Heart left ventricle (tissue), 16 donors: ENCODE measurements at regions not wholly inside any gene's neighbourhood (a gene's known extent, or its start where the extent isn't known, plus 50 kb on each side); places are given as distances from the start of the nearest gene placed in this dataset.

Experiments used
- ATAC-seq, 4 donors: fragments of 200-7000 bp; cut with Tn5 transposase; one replicate each; pipeline ENCODE4 v1.9.1; 2020 to 2022; ENCODE audit warnings: moderate library complexity in 4 of 4, mild to moderate bottlenecking in 3 of 4, moderate number of reproducible peaks in 1 of 4
- DNase-seq, 5 donors: peaks; one replicate each; pipeline ENCODE4 v3.0.0-alpha.2; 2020
- H3K27ac ChIP-seq, 12 donors: fragments of 200-600 bp; sonication (generic) in 4 of 12; one replicate each; pipeline versions ENCODE4 v1.5.0 to v1.8.0; 2016 to 2022; ENCODE audit warnings: mild to moderate bottlenecking in 2 of 12
- H3K27me3 ChIP-seq, 9 donors: fragments of 200-600 bp; sonication (generic) in 2 of 9; one replicate each; pipeline versions ENCODE4 v1.5.1 to v1.8.0; 2016 to 2022; ENCODE audit warnings: mild to moderate bottlenecking in 3 of 9
- H3K36me3 ChIP-seq, 9 donors: fragments of 200-600 bp; sonication (generic) in 2 of 9; one replicate each; pipeline versions ENCODE4 v1.5.0 to v1.8.0; 2018 to 2022; ENCODE audit warnings: mild to moderate bottlenecking in 2 of 9
- H3K4me1 ChIP-seq, 12 donors: fragments of 200-600 bp; sonication (generic) in 4 of 12; one replicate each; pipeline versions ENCODE4 v1.5.0 to v1.8.0; 2016 to 2022; ENCODE audit warnings: mild to moderate bottlenecking in 3 of 12
- H3K4me3 ChIP-seq, 12 donors: fragments of 200-600 bp; sonication (generic) in 4 of 12; one replicate each; pipeline versions ENCODE4 v1.5.0 to v1.8.0; 2017 to 2022; ENCODE audit warnings: mild to moderate bottlenecking in 9 of 12, moderate library complexity in 4 of 12
- H3K9me3 ChIP-seq, 12 donors: fragments of 200-600 bp; sonication (generic) in 4 of 12; one replicate each; pipeline versions ENCODE4 v1.5.0 to v1.8.0; 2016 to 2022; ENCODE audit warnings: mild to moderate bottlenecking in 1 of 12
- POLR2A ChIP-seq, 2 donors: fragments of 450-650 bp; IDR thresholded peaks; one replicate each; pipeline ENCODE4 v1.6.1; 2017; ENCODE audit warnings: antibody characterized with exemption in 2 of 2, mild to moderate bottlenecking in 2 of 2, moderate library complexity in 2 of 2
- WGBS, 4 donors: extraction: QIAGEN DNeasy Blood & Tissue Kit in 2 of 4; methylation state at CpG; one replicate each; pipeline versions ENCODE4 v1.1.5 to v1.1.7; 2013 to 2018; 5-methylcytosine and 5-hydroxymethylcytosine counted together
- intact Hi-C, 10 donors: fragments of 100-400 bp; cut with DNase I; formaldehyde crosslinking; loops; one replicate each; pipeline versions ENCODE4 v1.11.1 to v1.14.2; 2022
- TF ChIP-seq, protein P1 (sequence below), 12 donors: fragments of 200-600 bp; sonication (generic) in 4 of 12; IDR thresholded peaks; one replicate each; pipeline versions ENCODE4 v1.5.0 to v1.8.0; 2018 to 2022; ENCODE audit warnings: antibody characterized with exemption in 12 of 12, mild to moderate bottlenecking in 5 of 12
- donor health status: ischemic (EF 13 %, LVEDD 7.1; RV severe dilation, severe dysfunction).
- donor health status: healthy with polysubstance abuse.
- donor health status: DM: no; HTN: yes; CAD: no.
- donor health status: DM: no; HTN: no; CAD: no.
- donor health status: ischemic (EF 25% LVEDD 6.9; RV normal size, moderate dysfunction).
- donor health status: ischemic (EF 25% LVEDD 5.7; RV mildly dilated, moderate dysfunction).
- donor health status: healthy.
- donor health status: DM: yes; HTN: yes; CAD: no.
- donor health status: ischemic (EF 35%, LVEDD 5.7; RV mildly dilated, moderate dysfunction).
- donor health status: nonischemic (EF 11% LVEDD 7.7; RV severe dilation, severe dysfunction).
- donor health status: DM: yes; HTN: yes; CAD: no.
- donor health status: PGD.
- donor health status: ischemic (EF 29% LVEDD 5.4; RV normal size, mild dysfunction).
- donor health status: nonischemic (EF 23%, LVEDD 6.1; RV moderate dilation, normal function).

DNA sequence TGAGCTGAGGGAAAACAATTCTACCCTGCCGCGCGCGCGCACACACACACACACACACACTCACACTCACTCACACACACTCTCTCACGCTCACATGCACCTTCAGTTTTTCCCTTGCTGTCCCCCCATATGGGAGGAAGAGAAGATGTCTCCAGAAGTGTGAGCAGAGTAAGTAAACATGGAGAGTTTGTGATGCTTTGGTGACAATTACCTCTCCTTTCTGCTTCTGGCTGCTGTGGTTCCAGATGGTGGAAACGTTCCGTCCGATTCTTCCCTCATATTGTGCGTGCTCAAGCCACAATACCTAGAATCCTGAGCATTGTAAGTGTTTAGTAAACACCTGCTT lies 86.7 kb downstream of the LINC00237 start:
- intact Hi-C loops = no loop called here
- Histone ChIP-seq H3K27ac (no peak overlapping the region), H3K4me1 (peaks cover 0 to 3% (median 0%) of the 10 kb centered on the region in 12 donors), H3K27me3 (peaks cover 8 to 66% (median 23%) of the 10 kb centered on the region in 9 donors), H3K4me3 (no peak overlapping the region), H3K36me3 (no peaks in the 10 kb centered on the region), H3K9me3 (no peaks in the 10 kb centered on the region)
- ATAC-seq (no peak), DNase-seq (no peak)
- WGBS, 4 donors = 73 to 85% (median 82%) methylated on average over 10 of the region's 10 CpGs
- TF ChIP-seq, protein P1, sequence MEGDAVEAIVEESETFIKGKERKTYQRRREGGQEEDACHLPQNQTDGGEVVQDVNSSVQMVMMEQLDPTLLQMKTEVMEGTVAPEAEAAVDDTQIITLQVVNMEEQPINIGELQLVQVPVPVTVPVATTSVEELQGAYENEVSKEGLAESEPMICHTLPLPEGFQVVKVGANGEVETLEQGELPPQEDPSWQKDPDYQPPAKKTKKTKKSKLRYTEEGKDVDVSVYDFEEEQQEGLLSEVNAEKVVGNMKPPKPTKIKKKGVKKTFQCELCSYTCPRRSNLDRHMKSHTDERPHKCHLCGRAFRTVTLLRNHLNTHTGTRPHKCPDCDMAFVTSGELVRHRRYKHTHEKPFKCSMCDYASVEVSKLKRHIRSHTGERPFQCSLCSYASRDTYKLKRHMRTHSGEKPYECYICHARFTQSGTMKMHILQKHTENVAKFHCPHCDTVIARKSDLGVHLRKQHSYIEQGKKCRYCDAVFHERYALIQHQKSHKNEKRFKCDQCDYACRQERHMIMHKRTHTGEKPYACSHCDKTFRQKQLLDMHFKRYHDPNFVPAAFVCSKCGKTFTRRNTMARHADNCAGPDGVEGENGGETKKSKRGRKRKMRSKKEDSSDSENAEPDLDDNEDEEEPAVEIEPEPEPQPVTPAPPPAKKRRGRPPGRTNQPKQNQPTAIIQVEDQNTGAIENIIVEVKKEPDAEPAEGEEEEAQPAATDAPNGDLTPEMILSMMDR (IDR thresholded peaks at IDR 0.05) = no peak
- TF ChIP-seq POLR2A (IDR thresholded peaks at IDR 0.05) = no peak

DNA sequence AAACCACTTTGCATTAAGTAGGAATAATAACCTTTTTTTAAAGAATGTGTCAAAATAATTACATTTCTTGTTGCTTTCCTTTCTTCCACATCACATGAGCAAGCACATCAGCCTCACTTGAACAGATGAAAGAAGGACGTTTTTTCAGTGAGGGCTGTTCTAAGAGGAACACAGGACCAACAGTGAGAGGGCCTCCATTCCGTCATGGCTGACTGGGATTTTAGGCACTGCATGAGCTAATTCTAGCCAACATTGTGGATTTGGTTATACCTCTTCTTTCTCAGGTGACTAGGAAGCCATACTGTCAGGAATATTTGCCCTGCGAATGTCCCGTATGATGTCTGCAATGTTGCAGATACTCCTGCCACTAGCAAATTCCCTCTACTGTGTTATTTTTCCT lies 87.6 kb downstream of the LINC00237 start:
- H3K9me3 ChIP-seq = no peaks in the 10 kb centered on the region
- H3K4me1 ChIP-seq = peaks cover 0 to 3% (median 0%) of the 10 kb centered on the region in 12 donors
- 74 to 76% (median 75%) methylated on average over 4 of the region's 4 CpGs for WGBS, 4 donors
- intact Hi-C loops = no loop called here
- no peak overlapping the region for H3K4me3 ChIP-seq
- no peak overlapping the region for H3K27ac ChIP-seq
- peaks cover 8 to 66% (median 23%) of the 10 kb centered on the region in 9 donors for H3K27me3 ChIP-seq
- TF ChIP-seq, protein P1 (IDR thresholded peaks at IDR 0.05) = no peak
- TF ChIP-seq POLR2A (IDR thresholded peaks at IDR 0.05) = no peak
- no peak for DNase-seq
- H3K36me3 ChIP-seq = no peaks in the 10 kb centered on the region
- no peak for ATAC-seq

DNA sequence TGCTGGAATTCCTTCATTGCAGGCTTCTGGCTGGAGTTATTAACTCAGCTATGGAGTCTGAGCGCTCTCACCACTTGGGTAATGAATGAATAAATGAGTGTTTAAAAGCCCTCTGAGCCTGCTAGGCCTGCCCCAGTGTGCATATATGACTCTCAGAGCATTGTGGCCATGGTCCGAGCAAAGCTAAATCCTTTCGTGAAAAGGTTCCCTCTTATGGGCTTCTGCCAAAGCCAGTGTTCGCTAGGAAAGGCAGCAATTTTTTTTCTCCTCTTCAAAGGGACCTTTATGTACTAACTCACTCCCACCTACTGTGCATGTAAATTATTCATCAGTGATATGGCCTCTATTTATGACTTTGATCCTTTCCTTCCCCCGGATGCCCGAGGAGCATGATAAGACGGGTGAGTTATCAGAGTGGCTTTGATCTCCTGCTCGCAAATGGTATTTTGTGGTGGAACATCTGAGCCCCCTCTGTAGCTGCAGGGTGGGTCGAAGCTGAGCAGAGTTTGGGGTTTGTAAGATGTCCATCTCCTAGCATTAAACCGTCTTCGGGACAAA lies 88.6 kb downstream of the LINC00237 start:
- no peak overlapping the region for H3K27ac ChIP-seq
- no peak for TF ChIP-seq POLR2A (IDR thresholded peaks at IDR 0.05)
- TF ChIP-seq, protein P1 (IDR thresholded peaks at IDR 0.05) = no peak
- WGBS, 4 donors = 30 to 42% (median 33%) methylated on average over 11 of the region's 11 CpGs
- no peak overlapping the region for H3K4me3 ChIP-seq
- peaks cover 8 to 56% (median 23%) of the 10 kb centered on the region in 9 donors for H3K27me3 ChIP-seq
- H3K9me3 ChIP-seq = no peaks in the 10 kb centered on the region
- DNase-seq (no peak), ATAC-seq (no peak)
- H3K4me1 ChIP-seq = peaks cover 0 to 3% (median 0%) of the 10 kb centered on the region in 12 donors
- intact Hi-C loops = no loop called here
- H3K36me3 ChIP-seq = no peaks in the 10 kb centered on the region

DNA sequence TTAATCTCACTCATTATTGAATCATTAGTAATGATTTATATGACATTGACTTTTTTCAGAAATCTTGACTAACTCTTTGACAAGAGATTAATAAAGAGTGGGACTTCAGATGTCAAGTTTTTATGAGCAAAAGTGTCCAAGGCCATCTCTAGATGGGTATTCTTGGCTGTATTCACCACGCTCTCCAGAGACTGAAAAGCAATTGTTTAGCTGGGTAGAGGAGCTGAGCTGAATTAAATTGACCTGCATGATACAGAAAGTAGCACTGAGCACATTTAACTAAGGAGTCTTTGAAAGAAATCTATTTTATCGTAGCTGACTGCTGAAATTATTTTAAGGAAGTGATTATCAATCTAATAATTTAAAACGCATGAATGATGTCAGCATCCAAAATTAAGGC lies 89.4 kb downstream of the LINC00237 start:
- peaks cover 8 to 51% (median 22%) of the 10 kb centered on the region in 9 donors for H3K27me3 ChIP-seq
- DNase-seq = no peak
- no peak overlapping the region for H3K4me3 ChIP-seq
- peaks cover 0 to 3% (median 0%) of the 10 kb centered on the region in 12 donors for H3K4me1 ChIP-seq
- TF ChIP-seq, protein P1 (IDR thresholded peaks at IDR 0.05) = no peak
- no peak for TF ChIP-seq POLR2A (IDR thresholded peaks at IDR 0.05)
- no peak overlapping the region for H3K27ac ChIP-seq
- no peak for ATAC-seq
- no peaks in the 10 kb centered on the region for H3K9me3 ChIP-seq
- H3K36me3 ChIP-seq = no peaks in the 10 kb centered on the region
- WGBS, 4 donors = 48 to 85% (median 75%) methylated on average over 3 of the region's 3 CpGs
- intact Hi-C loops = no loop called here
